MM.1S (cell line): ENCODE measurements at regions not wholly inside any gene's neighbourhood (a gene's known extent, or its start where the extent isn't known, plus 50 kb on each side); places are given as distances from the start of the nearest gene placed in this dataset.

Source experiments
- CTCF ChIP-seq: fragments of 300-600 bp; sonication (generic); IDR thresholded peaks from 2 replicates; pipeline ENCODE4 v1.5.1; 2016; ENCODE audit warnings: antibody characterized with exemption, low read length, mixed read lengths
- EZH2 ChIP-seq: fragments of 300-600 bp; sonication (generic); optimal IDR thresholded peaks from 2 replicates; pipeline ENCODE3; 2017; ENCODE audit warnings: low read depth, mild to moderate bottlenecking, antibody characterized with exemption, low read length, mixed read lengths
- EZH2phosphoT487 ChIP-seq: fragments of 300-600 bp; sonication (generic); IDR thresholded peaks from 2 replicates; pipeline ENCODE4 v1.6.1; 2018; ENCODE audit warnings: antibody characterized with exemption, low read length

GRCh38 chr15:27665002-27665401 lies 434.1 kb downstream of the OCA2 start:
- TF ChIP-seq EZH2 (no peak), CTCF (no peak), EZH2phosphoT487 (no peak)
